ENCODE measurements at regions not wholly inside any gene's neighbourhood (a gene's known extent, or its start where the extent isn't known, plus 50 kb on each side); places are given as distances from the start of the nearest gene placed in this dataset.
A peak's percentile ranks its signal among the peaks of the same experiment; 100 is the strongest.

GRCh38 chr20:40433341-40433861 is 255.6 kb downstream of the MAFB start:
- DNase-seq (ENCODE audit: low read depth): no peak
- H3K4me3 ChIP-seq (ENCODE audit: control insufficient read depth, low read depth, low read length): no peak overlapping the region
- TF ChIP-seq, protein P1, sequence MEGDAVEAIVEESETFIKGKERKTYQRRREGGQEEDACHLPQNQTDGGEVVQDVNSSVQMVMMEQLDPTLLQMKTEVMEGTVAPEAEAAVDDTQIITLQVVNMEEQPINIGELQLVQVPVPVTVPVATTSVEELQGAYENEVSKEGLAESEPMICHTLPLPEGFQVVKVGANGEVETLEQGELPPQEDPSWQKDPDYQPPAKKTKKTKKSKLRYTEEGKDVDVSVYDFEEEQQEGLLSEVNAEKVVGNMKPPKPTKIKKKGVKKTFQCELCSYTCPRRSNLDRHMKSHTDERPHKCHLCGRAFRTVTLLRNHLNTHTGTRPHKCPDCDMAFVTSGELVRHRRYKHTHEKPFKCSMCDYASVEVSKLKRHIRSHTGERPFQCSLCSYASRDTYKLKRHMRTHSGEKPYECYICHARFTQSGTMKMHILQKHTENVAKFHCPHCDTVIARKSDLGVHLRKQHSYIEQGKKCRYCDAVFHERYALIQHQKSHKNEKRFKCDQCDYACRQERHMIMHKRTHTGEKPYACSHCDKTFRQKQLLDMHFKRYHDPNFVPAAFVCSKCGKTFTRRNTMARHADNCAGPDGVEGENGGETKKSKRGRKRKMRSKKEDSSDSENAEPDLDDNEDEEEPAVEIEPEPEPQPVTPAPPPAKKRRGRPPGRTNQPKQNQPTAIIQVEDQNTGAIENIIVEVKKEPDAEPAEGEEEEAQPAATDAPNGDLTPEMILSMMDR (conservative IDR thresholded peaks at IDR 0.05; ENCODE audit: control insufficient read depth, insufficient read depth, low read depth, low read length): no peak

GRCh38 chr20:40431611-40432010 is 257.4 kb downstream of the MAFB start:
- no peak overlapping the region for H3K4me3 ChIP-seq (ENCODE audit: control insufficient read depth, low read depth, low read length)
- DNase-seq (ENCODE audit: low read depth): peak; percentile 52
- TF ChIP-seq, protein P1 (conservative IDR thresholded peaks at IDR 0.05; ENCODE audit: control insufficient read depth, insufficient read depth, low read depth, low read length): no peak

DNA sequence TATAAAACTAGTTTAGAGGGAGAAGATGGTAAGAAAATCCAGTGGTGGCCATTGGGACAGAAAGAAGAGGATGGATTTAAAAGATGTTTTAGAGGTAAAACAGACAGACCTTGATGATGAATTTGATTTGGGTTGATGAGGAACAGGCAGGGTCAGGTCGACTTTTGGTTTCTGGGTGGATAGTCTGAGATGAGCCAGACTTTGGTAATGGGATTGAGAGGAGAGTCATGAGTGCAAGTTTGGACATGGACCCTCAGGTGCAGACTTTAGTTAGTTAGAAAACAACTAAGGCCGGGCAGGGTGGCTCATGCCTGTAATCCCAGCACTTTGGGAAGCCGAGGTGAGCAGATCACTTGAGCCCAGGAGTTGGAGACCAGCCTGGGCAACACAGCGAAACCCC is 257.9 kb downstream of the MAFB start:
- TF ChIP-seq, protein P1 (conservative IDR thresholded peaks at IDR 0.05; ENCODE audit: control insufficient read depth, insufficient read depth, low read depth, low read length): no peak
- DNase-seq (ENCODE audit: low read depth): no peak
- H3K4me3 ChIP-seq (ENCODE audit: control insufficient read depth, low read depth, low read length): no peak overlapping the region

- TF ChIP-seq, protein P1 (conservative IDR thresholded peaks at IDR 0.05; ENCODE audit: control insufficient read depth, insufficient read depth, low read depth, low read length): no peak
- no peak for DNase-seq (ENCODE audit: low read depth)
- H3K4me3 ChIP-seq (ENCODE audit: control insufficient read depth, low read depth, low read length): no peak overlapping the region
These were observed 262.0 kb downstream of the MAFB start for GRCh38 chr20:40427026-40427425.

- DNase-seq (ENCODE audit: low read depth): no peak
- TF ChIP-seq, protein P1 (conservative IDR thresholded peaks at IDR 0.05; ENCODE audit: control insufficient read depth, insufficient read depth, low read depth, low read length): no peak
- H3K4me3 ChIP-seq (ENCODE audit: control insufficient read depth, low read depth, low read length): no peak overlapping the region
These were observed 264.3 kb downstream of the MAFB start for GRCh38 chr20:40424695-40425094.

DNA sequence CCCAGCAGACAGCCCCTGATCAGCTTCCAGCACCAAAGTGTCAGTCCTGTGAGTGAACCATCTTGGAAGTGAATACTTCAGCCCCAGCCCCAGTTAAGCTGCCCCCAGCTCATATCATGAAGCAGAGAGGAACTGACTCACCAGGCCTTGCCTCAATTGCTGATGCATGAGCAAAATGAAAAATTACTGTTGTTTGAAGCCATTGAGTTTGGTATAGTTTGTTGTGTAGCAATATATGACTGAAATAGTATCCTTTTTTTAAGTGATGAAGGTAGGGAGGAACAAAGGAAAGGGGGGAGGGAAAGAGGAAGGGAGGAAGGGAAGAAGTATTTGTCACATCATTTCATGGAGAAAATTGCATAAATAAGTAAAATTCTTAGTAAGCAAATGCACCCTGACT is 266.4 kb downstream of the MAFB start:
- TF ChIP-seq, protein P1 (conservative IDR thresholded peaks at IDR 0.05; ENCODE audit: control insufficient read depth, insufficient read depth, low read depth, low read length): no peak
- H3K4me3 ChIP-seq (ENCODE audit: control insufficient read depth, low read depth, low read length): no peak overlapping the region
- DNase-seq (ENCODE audit: low read depth): no peak

DNA sequence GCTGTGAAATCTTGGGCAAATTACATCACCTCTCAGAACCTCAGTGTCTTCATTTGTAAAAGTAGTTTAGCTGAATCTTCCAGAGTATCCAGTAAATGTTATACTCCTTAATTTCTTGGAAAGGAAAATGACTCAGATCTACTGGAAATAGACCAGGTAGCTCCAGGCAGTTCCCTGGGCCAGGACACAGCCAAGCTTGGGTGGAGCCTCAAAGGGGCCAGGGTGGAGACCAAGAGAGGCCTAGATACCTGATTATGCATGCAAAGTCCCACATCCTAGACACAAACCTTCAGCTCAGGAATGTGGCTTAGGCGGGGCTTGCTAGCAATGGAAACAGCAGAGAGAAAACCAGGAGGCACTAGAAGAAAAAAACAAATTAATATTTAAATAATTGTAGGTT is 272.8 kb downstream of the MAFB start:
- TF ChIP-seq, protein P1 (conservative IDR thresholded peaks at IDR 0.05; ENCODE audit: control insufficient read depth, insufficient read depth, low read depth, low read length): no peak
- no peak for DNase-seq (ENCODE audit: low read depth)
- H3K4me3 ChIP-seq (ENCODE audit: control insufficient read depth, low read depth, low read length): no peak overlapping the region
